GM12864 (cell line): ENCODE measurements at regions not wholly inside any gene's neighbourhood (a gene's known extent, or its start where the extent isn't known, plus 50 kb on each side); places are given as distances from the start of the nearest gene placed in this dataset.

Experiments
- DNase-seq: peaks from one replicate; pipeline ENCODE4 v3.0.0-alpha.2; 2011; ENCODE audit warnings: low read depth
- H3K4me3 ChIP-seq: 2 replicates; pipeline ENCODE4 v1.5.1; 2011; ENCODE audit warnings: mild to moderate bottlenecking, low read depth, low read length, control low read depth
- TF ChIP-seq, protein P1 (sequence below): IDR thresholded peaks from 2 replicates; pipeline ENCODE4 v1.5.1; 2011; ENCODE audit warnings: low read depth, mild to moderate bottlenecking, moderate library complexity, low read length, control low read depth, inconsistent platforms; ENCODE audit errors: missing control alignments

GRCh38 chr11:95588821-95589220, 200.8 kb downstream of the FAM76B start:
- no peak overlapping the region for H3K4me3 ChIP-seq
- DNase-seq, result no peak
- TF ChIP-seq, protein P1, sequence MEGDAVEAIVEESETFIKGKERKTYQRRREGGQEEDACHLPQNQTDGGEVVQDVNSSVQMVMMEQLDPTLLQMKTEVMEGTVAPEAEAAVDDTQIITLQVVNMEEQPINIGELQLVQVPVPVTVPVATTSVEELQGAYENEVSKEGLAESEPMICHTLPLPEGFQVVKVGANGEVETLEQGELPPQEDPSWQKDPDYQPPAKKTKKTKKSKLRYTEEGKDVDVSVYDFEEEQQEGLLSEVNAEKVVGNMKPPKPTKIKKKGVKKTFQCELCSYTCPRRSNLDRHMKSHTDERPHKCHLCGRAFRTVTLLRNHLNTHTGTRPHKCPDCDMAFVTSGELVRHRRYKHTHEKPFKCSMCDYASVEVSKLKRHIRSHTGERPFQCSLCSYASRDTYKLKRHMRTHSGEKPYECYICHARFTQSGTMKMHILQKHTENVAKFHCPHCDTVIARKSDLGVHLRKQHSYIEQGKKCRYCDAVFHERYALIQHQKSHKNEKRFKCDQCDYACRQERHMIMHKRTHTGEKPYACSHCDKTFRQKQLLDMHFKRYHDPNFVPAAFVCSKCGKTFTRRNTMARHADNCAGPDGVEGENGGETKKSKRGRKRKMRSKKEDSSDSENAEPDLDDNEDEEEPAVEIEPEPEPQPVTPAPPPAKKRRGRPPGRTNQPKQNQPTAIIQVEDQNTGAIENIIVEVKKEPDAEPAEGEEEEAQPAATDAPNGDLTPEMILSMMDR, result no peak

DNA sequence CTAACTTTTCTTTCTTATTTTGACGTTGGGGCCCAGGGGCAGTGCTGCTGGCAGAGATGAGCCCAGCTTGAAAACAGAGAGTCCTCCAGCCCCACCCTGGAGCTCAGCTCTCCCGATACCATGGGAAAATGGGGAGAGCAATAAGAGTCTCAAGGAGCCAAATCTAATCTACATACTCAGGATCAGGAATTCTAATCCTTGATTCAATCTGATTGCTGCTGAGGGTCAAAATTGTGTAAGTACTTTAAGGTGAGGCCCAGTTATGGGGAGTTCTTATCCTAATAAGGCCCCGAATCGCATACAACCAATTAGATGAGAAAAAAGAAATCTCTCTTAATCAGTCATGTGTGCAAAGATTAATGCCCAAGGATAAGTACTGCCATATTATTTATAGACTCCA, 202.9 kb downstream of the FAM76B start:
- no peak for DNase-seq
- no peak overlapping the region for H3K4me3 ChIP-seq
- TF ChIP-seq, protein P1, result no peak

DNA sequence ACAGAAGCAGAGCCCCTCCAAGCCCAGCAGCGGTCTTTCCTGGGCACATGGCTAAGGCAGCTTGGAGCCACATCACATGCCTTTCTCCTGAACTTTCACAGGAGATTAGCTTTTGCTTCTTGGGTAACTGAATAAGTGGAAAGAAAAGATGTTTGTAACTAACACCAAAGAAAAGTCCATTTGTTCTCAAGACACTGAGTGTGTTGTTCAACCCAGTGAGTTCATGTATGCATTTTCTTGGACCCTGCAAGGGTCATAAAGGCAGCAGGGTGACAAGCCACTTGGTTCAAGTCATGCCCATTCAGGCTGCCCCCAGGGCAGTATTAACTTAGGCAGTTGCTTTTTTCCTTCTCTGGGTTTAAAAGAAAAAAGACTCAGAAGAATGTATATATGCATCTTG, 203.4 kb downstream of the FAM76B start:
- no peak for DNase-seq
- TF ChIP-seq, protein P1, result no peak

GRCh38 chr11:95585752-95586077, 203.9 kb downstream of the FAM76B start:
- no peak for DNase-seq
- TF ChIP-seq, protein P1, result no peak

More for the DNA sequence above, 203.4 kb downstream of the FAM76B start:
- no peak overlapping the region for H3K4me3 ChIP-seq

DNA sequence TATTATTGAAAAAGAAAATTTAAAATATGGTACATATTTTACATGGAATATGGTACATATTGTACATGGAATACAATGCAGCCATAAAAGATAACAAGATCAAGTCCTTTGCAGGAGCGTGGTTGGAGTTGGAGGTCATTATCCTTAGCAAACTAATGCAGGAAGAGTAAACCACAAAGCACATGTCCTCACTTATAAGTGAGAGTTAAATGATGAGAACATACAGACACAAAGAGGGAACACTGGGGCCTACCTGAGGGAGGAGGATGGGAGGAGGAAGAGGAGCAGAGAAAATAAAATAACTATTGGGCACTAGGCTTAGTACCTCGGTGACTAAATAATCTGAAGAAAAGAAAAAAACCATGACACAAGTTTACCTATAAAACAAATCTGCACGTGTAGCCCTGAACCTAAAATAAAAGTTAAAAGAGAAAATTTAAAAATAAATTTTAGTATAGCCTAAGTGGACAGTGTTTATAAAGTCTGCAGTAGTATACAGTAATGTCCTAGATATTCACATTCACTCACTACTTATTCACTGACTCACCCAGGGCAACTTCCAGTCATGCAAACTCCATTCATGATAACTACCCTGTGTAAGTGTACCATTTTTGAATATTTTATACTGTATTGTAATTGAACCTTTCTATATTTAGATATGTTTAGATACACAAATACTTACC, 204.4 kb downstream of the FAM76B start:
- TF ChIP-seq, protein P1, result no peak
- no peak for DNase-seq

More at GRCh38 chr11:95585752-95586077, 203.9 kb downstream of the FAM76B start:
- H3K4me3 ChIP-seq, result no peak overlapping the region

GRCh38 chr11:95584589-95584988, 205.0 kb downstream of the FAM76B start:
- TF ChIP-seq, protein P1, result peak; percentile 12
- H3K4me3 ChIP-seq, result no peak overlapping the region

More for the DNA sequence above, 204.4 kb downstream of the FAM76B start:
- H3K4me3 ChIP-seq, result no peak overlapping the region

GRCh38 chr11:95584180-95584579, 205.4 kb downstream of the FAM76B start:
- DNase-seq, result no peak
- TF ChIP-seq, protein P1, result no peak

More at GRCh38 chr11:95584589-95584988, 205.0 kb downstream of the FAM76B start:
- no peak for DNase-seq

More at GRCh38 chr11:95584180-95584579, 205.4 kb downstream of the FAM76B start:
- H3K4me3 ChIP-seq, result no peak overlapping the region
